Lung (tissue), 11 donors: ENCODE measurements at regions not wholly inside any gene's neighbourhood (a gene's known extent, or its start where the extent isn't known, plus 50 kb on each side); places are given as distances from the start of the nearest gene placed in this dataset.

ENCODE experiments used
- ATAC-seq: fragments of 200-7000 bp; cut with Tn5 transposase; one replicate; pipeline ENCODE4 v1.9.1; 2020; ENCODE audit warnings: moderate number of reproducible peaks; ENCODE audit not compliant: insufficient read depth, low FRiP score
- DNase-seq, 3 donors: peaks; one replicate each; pipeline ENCODE4 v3.0.0-alpha.2; 2013 to 2017
- H3K27ac ChIP-seq, 2 donors: one replicate each; pipeline ENCODE4 v1.5.1; 2013; ENCODE audit warnings: mild to moderate bottlenecking in 2 of 2, moderate library complexity in 2 of 2, control low read depth in 1 of 2, inconsistent platforms in 1 of 2, low read depth in 1 of 2, low read length in 1 of 2
- H3K27me3 ChIP-seq, 3 donors: one replicate each; pipeline ENCODE4 v1.5.1; 2013; ENCODE audit warnings: low read length in 2 of 3; ENCODE audit not compliant: control insufficient read depth in 3 of 3, insufficient read depth in 3 of 3
- H3K36me3 ChIP-seq, 4 donors: one replicate each; pipeline ENCODE4 v1.5.1; 2013; ENCODE audit warnings: low read length in 4 of 4, mild to moderate bottlenecking in 1 of 4, moderate library complexity in 1 of 4; ENCODE audit not compliant: control insufficient read depth in 4 of 4, insufficient read depth in 4 of 4
- H3K4me1 ChIP-seq, 5 donors: one replicate each; pipeline ENCODE4 v1.5.1; 2013; ENCODE audit warnings: low read length in 5 of 5, mild to moderate bottlenecking in 2 of 5, moderate library complexity in 1 of 5; ENCODE audit not compliant: control insufficient read depth in 5 of 5, insufficient read depth in 5 of 5
- H3K4me3 ChIP-seq: one replicate; pipeline ENCODE4 v1.5.1; 2013; ENCODE audit warnings: mild to moderate bottlenecking, control low read depth, moderate library complexity
- H3K9ac ChIP-seq, 2 donors: one replicate each; pipeline ENCODE4 v1.5.1; 2013; ENCODE audit warnings: low read length in 2 of 2, control low read depth in 1 of 2; ENCODE audit not compliant: insufficient read depth in 1 of 2
- H3K9me3 ChIP-seq, 4 donors: one replicate each; pipeline ENCODE4 v1.5.1; 2013; ENCODE audit warnings: low read length in 3 of 4, mild to moderate bottlenecking in 1 of 4, moderate library complexity in 1 of 4; ENCODE audit not compliant: control insufficient read depth in 4 of 4, insufficient read depth in 3 of 4
- CTCF ChIP-seq: IDR thresholded peaks from 2 replicates; pipeline ENCODE4 v1.5.1; 2012; ENCODE audit warnings: mild to moderate bottlenecking; ENCODE audit errors: control extremely low read depth, extremely low read depth
- WGBS, 2 donors: extraction: QIAGEN DNeasy Blood & Tissue Kit; methylation state at CpG; one replicate each; pipeline ENCODE4 v1.1.7; 2013; 5-methylcytosine and 5-hydroxymethylcytosine counted together
- donor health status: control.
- donor health status: control.
- donor health status: Bipolar disorder and iron deficiency.
- donor health status: healthy.
- donor health status: DM: yes; HTN: yes; CAD: no.

GRCh38 chr11:70024773-70025045 is 53.4 kb upstream of the ANO1 start:
- Histone ChIP-seq H3K4me3 (no peak overlapping the region), H3K4me1 (peaks cover 0 to 20% (median 6%) of the 10 kb centered on the region in 5 donors), H3K27ac (no peak overlapping the region), H3K36me3 (no peaks in the 10 kb centered on the region), H3K27me3 (no peaks in the 10 kb centered on the region), H3K9me3 (peaks cover 0 to 4% (median 3%) of the 10 kb centered on the region in 4 donors), H3K9ac (no peak overlapping the region)
- no peak for TF ChIP-seq CTCF
- 93 to 95% methylated on average over 3 of the region's 3 CpGs for WGBS, 2 donors
- ATAC-seq (no peak), DNase-seq (no peak)

- 95 to 99% methylated on average over 3 of the region's 3 CpGs for WGBS, 2 donors
- Histone ChIP-seq H3K4me3 (no peak overlapping the region), H3K9ac (no peak overlapping the region), H3K36me3 (no peaks in the 10 kb centered on the region), H3K4me1 (peaks cover 0 to 16% (median 3%) of the 10 kb centered on the region in 5 donors), H3K27ac (no peak overlapping the region), H3K27me3 (no peaks in the 10 kb centered on the region), H3K9me3 (peaks cover 0 to 4% (median 3%) of the 10 kb centered on the region in 4 donors)
- TF ChIP-seq CTCF, result no peak
- no peak for ATAC-seq
- DNase-seq, result no peak
Observed at GRCh38 chr11:70025308-70025707, 52.8 kb upstream of the ANO1 start.

GRCh38 chr11:70026012-70026411 is 52.1 kb upstream of the ANO1 start:
- H3K9ac ChIP-seq, result no peak overlapping the region
- H3K4me1 ChIP-seq, result peaks cover 0 to 10% (median 0%) of the 10 kb centered on the region in 5 donors
- TF ChIP-seq CTCF, result no peak
- ATAC-seq (no peak), DNase-seq (no peak)
- H3K27ac ChIP-seq, result no peak overlapping the region
- no peak overlapping the region for H3K4me3 ChIP-seq
- H3K27me3 ChIP-seq, result no peaks in the 10 kb centered on the region
- no peaks in the 10 kb centered on the region for H3K36me3 ChIP-seq
- peaks cover 0 to 4% (median 3%) of the 10 kb centered on the region in 4 donors for H3K9me3 ChIP-seq
- 83 to 90% methylated on average over 3 of the region's 3 CpGs for WGBS, 2 donors

GRCh38 chr11:70026726-70027125 is 51.4 kb upstream of the ANO1 start:
- peaks cover 0 to 10% (median 0%) of the 10 kb centered on the region in 5 donors for H3K4me1 ChIP-seq
- no peaks in the 10 kb centered on the region for H3K27me3 ChIP-seq
- no peak overlapping the region for H3K9ac ChIP-seq
- WGBS, 2 donors, result 72 to 88% methylated on average over 5 of the region's 5 CpGs
- H3K9me3 ChIP-seq, result peaks cover 0 to 4% (median 3%) of the 10 kb centered on the region in 4 donors
- no peak overlapping the region for H3K27ac ChIP-seq
- no peaks in the 10 kb centered on the region for H3K36me3 ChIP-seq
- ATAC-seq, result no peak
- no peak for DNase-seq
- no peak for TF ChIP-seq CTCF
- H3K4me3 ChIP-seq, result no peak overlapping the region
